Left colon (tissue), 2 donors: ENCODE measurements at regions not wholly inside any gene's neighbourhood (a gene's known extent, or its start where the extent isn't known, plus 50 kb on each side); places are given as distances from the start of the nearest gene placed in this dataset.
A peak's percentile ranks its signal among the peaks of the same experiment; 100 is the strongest.
"Not testable (repeated sequence)": the region's sequence is repeated elsewhere in the genome, so short reads cannot be mapped to it uniquely, and the experiment has no call there.

Experiments used
- ATAC-seq: fragments of 200-7000 bp; cut with Tn5 transposase; one replicate; pipeline ENCODE4 v1.9.1; 2020; ENCODE audit warnings: mild to moderate bottlenecking, moderate library complexity
- DNase-seq, 2 donors: peaks; one replicate each; pipeline ENCODE4 v3.0.0-alpha.2; 2020
- intact Hi-C, 2 donors: fragments of 100-400 bp; cut with DNase I in 1 of 2; cut with micrococcal nuclease in 1 of 2; formaldehyde crosslinking; loops; one replicate each; pipeline versions ENCODE4 v1.11.2 to v1.14.0; 2022; cut with DNase I, micrococcal nuclease
- donor health status: DM: no; HTN: no; CAD: no.
- donor health status: DM: yes; HTN: yes; CAD: no.

GRCh38 chr5:124507688-124508087 is 238.8 kb downstream of the ZNF608 start:
- intact Hi-C loops = no loop called here
- ATAC-seq = no peak
- DNase-seq = no peak

GRCh38 chr5:124504081-124504916 is 242.1 kb downstream of the ZNF608 start:
- no peak for DNase-seq
- intact Hi-C loops = no loop called here
- ATAC-seq = no peak

GRCh38 chr5:124502551-124502950 is 243.9 kb downstream of the ZNF608 start:
- ATAC-seq = no peak
- DNase-seq = no peak
- intact Hi-C loops = no loop called here

GRCh38 chr5:124499818-124500217 is 246.6 kb downstream of the ZNF608 start:
- DNase-seq, intact Hi-C loops, ATAC-seq: not testable (repeated sequence)

- not testable (repeated sequence) for ATAC-seq, DNase-seq
Measured at GRCh38 chr5:124496968-124497367, 249.5 kb downstream of the ZNF608 start.

GRCh38 chr5:124494540-124495116 is 251.8 kb downstream of the ZNF608 start:
- intact Hi-C loops = no loop called here
- DNase-seq = no peak
- ATAC-seq = no peak

More at GRCh38 chr5:124496968-124497367, 249.5 kb downstream of the ZNF608 start:
- intact Hi-C loops = not testable (repeated sequence)

- ATAC-seq (no peak), DNase-seq (no peak)
- intact Hi-C loops = no loop called here
Measured at GRCh38 chr5:124492444-124493224, 253.8 kb downstream of the ZNF608 start.

GRCh38 chr5:124490315-124490714 is 256.1 kb downstream of the ZNF608 start:
- ATAC-seq, DNase-seq, intact Hi-C loops: not testable (repeated sequence)

GRCh38 chr5:124481419-124481818 is 265.0 kb downstream of the ZNF608 start:
- ATAC-seq = no peak
- intact Hi-C loops = no loop called here
- no peak for DNase-seq

GRCh38 chr5:124480964-124481363 is 265.5 kb downstream of the ZNF608 start:
- intact Hi-C loops = no loop called here
- no peak for DNase-seq
- no peak for ATAC-seq

GRCh38 chr5:124480022-124480421 is 266.4 kb downstream of the ZNF608 start:
- no peak for ATAC-seq
- no peak for DNase-seq
- intact Hi-C loops = no loop called here

- ATAC-seq (peak; percentile 27), DNase-seq (no peak)
- intact Hi-C loops = no loop called here
Measured at GRCh38 chr5:124478264-124478663, 268.2 kb downstream of the ZNF608 start.

GRCh38 chr5:124477577-124477976 is 268.9 kb downstream of the ZNF608 start:
- no peak for ATAC-seq
- intact Hi-C loops = no loop called here

GRCh38 chr5:124477062-124477461 is 269.4 kb downstream of the ZNF608 start:
- DNase-seq = peak in 1 of 2 donors; percentile 29
- ATAC-seq = no peak
- intact Hi-C loops = no loop called here

More at GRCh38 chr5:124477577-124477976, 268.9 kb downstream of the ZNF608 start:
- no peak for DNase-seq

- intact Hi-C loops = no loop called here
- no peak for DNase-seq
- ATAC-seq = no peak
Measured at GRCh38 chr5:124474528-124475215, 271.8 kb downstream of the ZNF608 start.

- DNase-seq (no peak), ATAC-seq (no peak)
- intact Hi-C loops = no loop called here
Measured at GRCh38 chr5:124468671-124469411, 277.6 kb downstream of the ZNF608 start.

- no peak for ATAC-seq
- DNase-seq = no peak
- intact Hi-C loops = no loop called here
Measured at GRCh38 chr5:124467745-124468144, 278.7 kb downstream of the ZNF608 start.

GRCh38 chr5:124466011-124466410 is 280.4 kb downstream of the ZNF608 start:
- intact Hi-C loops = no loop called here
- DNase-seq (no peak), ATAC-seq (no peak)
